ENCODE measurements at regions not wholly inside any gene's neighbourhood (a gene's known extent, or its start where the extent isn't known, plus 50 kb on each side); places are given as distances from the start of the nearest gene placed in this dataset.

- TF ChIP-seq CTCF (IDR thresholded peaks at IDR 0.05) = no peak
- Histone ChIP-seq H3K9ac (no peak overlapping the region), H3K27me3 (ENCODE audit: control insufficient read depth, insufficient read depth, low read length) (no peaks in the 10 kb centered on the region), H3K36me3 (ENCODE audit: control insufficient read depth, insufficient read depth, low read length) (no peaks in the 10 kb centered on the region), H3K4me3 (ENCODE audit: low read depth, low read length) (no peak overlapping the region), H3K79me2 (no peaks in the 10 kb centered on the region), H3K9me3 (ENCODE audit: control insufficient read depth, low read length) (no peaks in the 10 kb centered on the region), H3K4me2 (ENCODE audit: low read length) (no peak overlapping the region), H3K27ac (no peak overlapping the region), H3K4me1 (no peaks in the 10 kb centered on the region), H2AFZ (no peak overlapping the region)
Measured at GRCh38 chr4:17138847-17139246, 240.4 kb upstream of the LDB2 start.

GRCh38 chr4:17134565-17134964, 236.1 kb upstream of the LDB2 start:
- no peak overlapping the region for H3K9ac ChIP-seq
- H3K27ac ChIP-seq = no peak overlapping the region
- TF ChIP-seq CTCF (IDR thresholded peaks at IDR 0.05) = no peak
- H3K4me1 ChIP-seq = no peaks in the 10 kb centered on the region
- no peak overlapping the region for H3K4me3 ChIP-seq (ENCODE audit: low read depth, low read length)
- H3K9me3 ChIP-seq (ENCODE audit: control insufficient read depth, low read length) = no peaks in the 10 kb centered on the region
- no peak overlapping the region for H3K4me2 ChIP-seq (ENCODE audit: low read length)
- H3K79me2 ChIP-seq = no peaks in the 10 kb centered on the region
- no peak overlapping the region for H2AFZ ChIP-seq
- no peaks in the 10 kb centered on the region for H3K27me3 ChIP-seq (ENCODE audit: control insufficient read depth, insufficient read depth, low read length)
- no peaks in the 10 kb centered on the region for H3K36me3 ChIP-seq (ENCODE audit: control insufficient read depth, insufficient read depth, low read length)

GRCh38 chr4:17134100-17134499, 235.7 kb upstream of the LDB2 start:
- no peak overlapping the region for H3K9ac ChIP-seq
- H3K27ac ChIP-seq = no peak overlapping the region
- H3K79me2 ChIP-seq = no peaks in the 10 kb centered on the region
- H3K4me2 ChIP-seq (ENCODE audit: low read length) = no peak overlapping the region
- H3K4me3 ChIP-seq (ENCODE audit: low read depth, low read length) = no peak overlapping the region
- H3K36me3 ChIP-seq (ENCODE audit: control insufficient read depth, insufficient read depth, low read length) = no peaks in the 10 kb centered on the region
- no peaks in the 10 kb centered on the region for H3K27me3 ChIP-seq (ENCODE audit: control insufficient read depth, insufficient read depth, low read length)
- TF ChIP-seq CTCF (IDR thresholded peaks at IDR 0.05) = no peak
- H3K9me3 ChIP-seq (ENCODE audit: control insufficient read depth, low read length) = no peaks in the 10 kb centered on the region
- H3K4me1 ChIP-seq = no peaks in the 10 kb centered on the region
- H2AFZ ChIP-seq = no peak overlapping the region

- Histone ChIP-seq H3K4me1 (no peaks in the 10 kb centered on the region), H3K27me3 (ENCODE audit: control insufficient read depth, insufficient read depth, low read length) (no peaks in the 10 kb centered on the region), H2AFZ (no peak overlapping the region), H3K4me2 (ENCODE audit: low read length) (no peak overlapping the region), H3K4me3 (ENCODE audit: low read depth, low read length) (no peak overlapping the region), H3K9me3 (ENCODE audit: control insufficient read depth, low read length) (no peaks in the 10 kb centered on the region), H3K79me2 (no peaks in the 10 kb centered on the region), H3K9ac (no peak overlapping the region), H3K27ac (no peak overlapping the region), H3K36me3 (ENCODE audit: control insufficient read depth, insufficient read depth, low read length) (no peaks in the 10 kb centered on the region)
- TF ChIP-seq CTCF (IDR thresholded peaks at IDR 0.05) = no peak
Measured at GRCh38 chr4:17132226-17132625, 233.8 kb upstream of the LDB2 start.

GRCh38 chr4:17128268-17128667, 229.8 kb upstream of the LDB2 start:
- H3K9ac ChIP-seq = no peak overlapping the region
- no peak for TF ChIP-seq CTCF (IDR thresholded peaks at IDR 0.05)
- H3K4me3 ChIP-seq (ENCODE audit: low read depth, low read length) = no peak overlapping the region
- no peak overlapping the region for H3K27ac ChIP-seq
- H3K27me3 ChIP-seq (ENCODE audit: control insufficient read depth, insufficient read depth, low read length) = no peaks in the 10 kb centered on the region
- no peaks in the 10 kb centered on the region for H3K36me3 ChIP-seq (ENCODE audit: control insufficient read depth, insufficient read depth, low read length)
- H2AFZ ChIP-seq = no peak overlapping the region
- no peaks in the 10 kb centered on the region for H3K9me3 ChIP-seq (ENCODE audit: control insufficient read depth, low read length)
- H3K4me1 ChIP-seq = no peaks in the 10 kb centered on the region
- no peak overlapping the region for H3K4me2 ChIP-seq (ENCODE audit: low read length)
- no peaks in the 10 kb centered on the region for H3K79me2 ChIP-seq
